HK-2 (cell line): ENCODE measurements at regions not wholly inside any gene's neighbourhood (a gene's known extent, or its start where the extent isn't known, plus 50 kb on each side); places are given as distances from the start of the nearest gene placed in this dataset.

ENCODE experiments used
- DNase-seq: peaks from one replicate; pipeline ENCODE4 v3.0.0-alpha.2; 2018; ENCODE audit not compliant: unreplicated experiment

DNA sequence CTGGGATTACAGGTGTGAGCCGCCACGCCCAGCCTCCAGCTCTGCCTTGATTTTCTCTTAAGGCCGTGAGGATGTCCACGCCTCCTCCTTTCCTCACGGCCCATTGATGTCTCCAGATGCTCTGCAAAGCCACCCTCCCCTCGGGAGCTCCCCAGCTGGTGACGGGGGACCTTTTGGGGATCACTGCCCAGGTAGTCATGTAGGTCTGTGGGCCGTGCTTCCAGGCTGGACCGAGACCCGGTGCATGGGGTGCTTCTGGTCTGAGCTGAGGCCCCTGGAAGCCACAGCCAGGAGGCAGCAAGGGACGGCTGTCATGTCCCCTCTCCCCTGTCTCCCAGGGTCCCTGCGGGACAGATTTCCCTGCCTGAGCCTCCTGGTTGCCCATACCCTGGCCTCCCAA, 277.8 kb downstream of the SEC14L1 start:
- DNase-seq = no peak

DNA sequence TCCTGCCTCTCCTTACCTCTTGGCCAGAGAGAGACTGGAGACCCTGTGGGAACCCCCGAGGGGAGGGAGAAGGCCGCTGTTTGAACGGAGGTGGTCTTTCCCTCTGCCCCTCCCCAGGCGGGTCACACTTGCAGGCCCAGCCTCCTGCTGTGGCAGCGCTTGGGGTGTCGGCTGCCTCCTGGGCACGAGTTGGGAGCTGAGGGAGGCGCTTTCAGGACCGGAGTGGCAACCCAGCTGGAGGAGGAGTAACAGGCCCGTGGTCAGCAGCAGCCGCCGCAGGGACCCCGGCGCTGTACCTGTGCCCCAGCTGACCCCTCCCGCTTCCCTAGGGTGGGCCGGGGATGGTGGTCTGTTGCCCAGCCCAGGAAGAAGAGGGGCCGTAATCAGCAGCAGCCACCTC, 278.3 kb downstream of the SEC14L1 start:
- DNase-seq = no peak

- peak; percentile 65 for DNase-seq
These were observed 278.9 kb downstream of the SEC14L1 start for GRCh38 chr17:77419547-77420094.

- DNase-seq = no peak
These were observed 279.5 kb downstream of the SEC14L1 start for GRCh38 chr17:77420095-77420803.

DNA sequence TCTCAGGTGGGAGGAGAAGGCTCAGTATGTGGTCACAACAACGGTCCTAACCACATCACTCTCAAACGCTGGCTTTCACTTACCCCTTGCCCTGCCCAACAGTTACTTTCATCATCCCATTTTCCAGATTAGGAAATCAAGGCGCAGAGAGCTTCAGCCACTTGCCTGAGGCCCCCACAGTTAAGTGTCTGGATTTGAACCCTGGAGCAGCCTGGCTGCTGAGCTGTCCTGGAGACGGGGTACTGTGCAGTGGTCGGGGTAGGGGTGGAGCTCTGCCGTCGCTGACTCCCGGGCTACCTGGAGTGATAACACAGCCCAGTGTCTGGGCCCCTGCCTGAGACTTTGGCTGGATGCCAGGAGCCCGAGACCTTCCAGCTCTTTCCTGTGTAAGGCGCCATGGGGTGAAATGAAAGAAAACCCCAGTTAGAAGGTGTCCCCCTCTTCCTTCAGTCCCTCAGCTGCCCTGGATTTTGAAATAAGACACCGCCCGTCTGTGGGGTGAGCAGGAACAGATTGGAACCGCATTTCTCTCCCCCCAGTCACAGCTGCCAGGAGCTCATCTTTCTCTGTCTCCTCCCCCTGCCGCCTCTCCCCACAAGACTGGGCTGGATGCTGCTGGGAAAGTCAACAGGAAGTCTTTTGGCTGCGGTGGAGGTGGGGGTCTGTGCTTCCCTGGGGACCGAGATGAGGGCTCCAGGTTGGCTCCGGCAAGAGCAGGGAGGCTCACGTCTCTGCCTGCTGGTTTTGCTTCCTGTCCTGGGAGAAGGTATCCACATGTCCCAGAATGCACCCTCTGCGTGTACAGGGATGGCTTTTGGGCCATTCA, 280.2 kb downstream of the SEC14L1 start:
- DNase-seq = peak; percentile 87

DNA sequence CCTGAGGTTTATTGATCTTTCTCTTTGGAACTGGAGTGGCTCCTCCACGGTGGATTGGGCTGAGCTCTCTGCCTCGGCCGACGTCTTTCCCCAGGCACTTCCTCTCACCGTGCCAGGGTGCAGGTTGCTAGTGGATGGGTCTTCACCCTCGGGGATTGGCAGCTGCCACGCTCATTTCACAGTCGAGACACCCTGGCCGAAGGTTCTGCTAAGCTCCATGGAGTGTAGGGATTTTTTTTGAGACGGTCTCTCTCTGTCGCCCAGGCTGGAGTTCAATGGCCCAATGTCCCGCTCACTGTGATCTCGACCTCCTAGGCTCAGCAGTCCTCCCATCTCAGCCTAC, 280.8 kb downstream of the SEC14L1 start:
- DNase-seq = no peak

DNA sequence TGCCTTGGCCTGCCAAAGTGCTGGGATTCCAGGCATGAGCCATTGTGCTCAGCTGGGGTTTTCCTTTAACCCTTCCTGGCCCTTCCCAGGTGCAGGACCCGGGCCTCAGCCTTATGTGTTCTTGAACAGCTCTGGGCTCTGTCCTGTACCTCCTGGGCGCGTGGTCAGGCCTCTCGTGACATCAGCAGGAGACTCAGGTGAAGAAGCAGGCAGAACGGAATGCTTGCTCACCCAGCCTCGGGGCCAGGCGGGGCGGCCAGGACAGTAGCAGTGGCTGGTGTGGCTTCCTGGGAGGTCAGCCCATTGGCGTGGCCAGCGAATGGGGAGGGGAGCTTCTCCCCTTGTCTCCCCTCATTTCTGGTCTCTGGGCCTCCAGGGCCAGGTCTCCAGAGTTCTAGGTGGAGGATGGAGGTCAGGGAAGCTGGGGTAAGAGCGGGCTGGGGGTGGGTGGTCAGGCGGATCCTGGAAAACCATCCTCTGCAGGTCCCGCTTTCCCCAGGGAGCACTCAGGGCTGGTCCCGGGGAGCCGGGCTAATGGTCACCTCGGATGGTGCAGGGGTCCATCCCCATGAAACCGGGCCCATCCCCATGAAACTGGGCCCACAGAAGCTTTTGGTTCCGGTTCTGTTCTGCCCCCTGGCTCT, 281.5 kb downstream of the SEC14L1 start:
- peak; percentile 92 for DNase-seq

GRCh38 chr17:77422748-77423113, 282.0 kb downstream of the SEC14L1 start:
- no peak for DNase-seq

- DNase-seq = peak; percentile 86
These were observed 283.1 kb downstream of the SEC14L1 start for GRCh38 chr17:77423589-77424451.

- DNase-seq = peak; percentile 96
These were observed 284.0 kb downstream of the SEC14L1 start for GRCh38 chr17:77424585-77425344.

DNA sequence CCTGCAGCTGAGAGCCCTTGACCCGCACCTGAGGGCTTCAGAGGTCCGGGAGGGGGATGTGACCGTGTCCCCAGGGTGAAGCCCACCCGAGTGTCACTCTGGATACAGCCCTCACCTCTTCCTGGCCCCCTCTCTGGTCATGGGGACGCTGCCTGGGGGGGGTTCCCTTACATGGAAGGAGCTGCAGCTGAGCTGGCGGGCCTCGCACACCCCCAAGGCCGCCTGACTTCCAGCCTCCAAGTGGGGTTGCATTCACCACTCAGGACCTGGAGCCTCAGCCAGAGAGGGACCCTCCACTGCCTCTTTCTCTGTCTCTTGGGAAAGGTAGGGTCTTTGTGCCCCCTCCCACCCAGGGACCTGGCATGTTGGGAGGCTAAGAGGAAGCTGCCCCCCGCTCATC, 284.6 kb downstream of the SEC14L1 start:
- no peak for DNase-seq

GRCh38 chr17:77425791-77426641, 285.2 kb downstream of the SEC14L1 start:
- DNase-seq = peak; percentile 90

DNA sequence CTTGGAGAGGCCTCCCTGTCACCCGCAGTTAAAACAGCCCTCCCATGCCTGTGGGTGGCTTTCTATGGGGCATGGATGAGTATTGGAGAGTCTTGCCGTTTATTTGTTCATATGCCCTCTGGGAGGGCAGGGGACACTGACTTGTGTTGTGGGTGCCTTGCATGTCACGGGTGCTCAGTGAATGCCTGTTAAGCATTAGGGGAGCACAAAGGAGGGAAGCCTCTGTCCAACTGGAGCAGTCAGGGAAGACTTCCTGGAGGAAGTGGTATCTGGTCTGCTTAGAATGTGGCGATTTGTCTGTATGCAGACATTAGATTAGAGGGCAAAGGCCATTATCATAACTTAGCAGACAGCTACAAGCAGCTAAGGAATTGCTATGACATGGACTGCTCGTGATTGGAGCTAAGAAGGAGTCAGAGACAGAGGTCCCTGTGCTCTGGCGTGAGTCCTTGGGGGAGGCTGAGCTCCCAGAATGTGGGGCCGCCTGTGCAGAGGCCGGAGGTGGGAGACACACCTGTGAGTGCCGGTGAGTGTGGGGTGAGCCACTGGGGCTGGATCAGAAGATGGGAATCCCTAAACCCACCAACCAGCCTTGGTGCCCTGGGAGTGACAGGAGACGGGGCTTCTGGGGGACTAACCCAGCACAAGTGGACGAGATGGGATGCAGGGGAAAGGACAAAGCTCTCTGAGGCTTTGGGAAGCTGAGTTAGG, 286.1 kb downstream of the SEC14L1 start:
- DNase-seq = no peak

DNA sequence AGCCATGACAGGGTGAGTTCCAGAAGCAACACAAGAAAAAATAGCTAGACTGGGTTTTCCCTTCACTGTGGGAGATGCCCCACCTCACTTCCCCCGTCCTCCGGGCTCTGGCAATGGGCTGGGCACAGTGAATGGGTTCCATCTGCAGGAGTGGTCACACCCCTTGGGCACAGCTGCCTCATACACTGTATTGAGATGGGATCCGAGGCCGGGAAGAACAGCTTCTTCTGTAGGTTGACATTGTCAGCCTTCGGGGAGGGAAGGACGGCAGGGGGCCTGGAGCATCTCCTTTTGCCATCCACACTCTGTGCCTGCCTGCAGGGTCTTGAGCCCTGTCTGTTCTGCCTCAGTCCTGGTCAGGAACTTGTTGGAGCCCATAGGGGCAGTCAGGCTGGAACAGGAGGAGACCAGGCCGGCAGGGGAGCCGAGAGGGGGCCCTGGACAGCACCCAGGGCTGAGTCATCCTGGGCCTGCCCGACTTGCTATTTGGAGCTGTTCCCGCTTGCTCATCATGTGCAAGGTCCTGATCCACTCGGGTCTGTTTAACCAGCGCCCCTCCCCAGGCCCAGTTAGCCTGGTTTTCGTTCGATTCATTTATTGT, 286.7 kb downstream of the SEC14L1 start:
- peak; percentile 68 for DNase-seq

DNA sequence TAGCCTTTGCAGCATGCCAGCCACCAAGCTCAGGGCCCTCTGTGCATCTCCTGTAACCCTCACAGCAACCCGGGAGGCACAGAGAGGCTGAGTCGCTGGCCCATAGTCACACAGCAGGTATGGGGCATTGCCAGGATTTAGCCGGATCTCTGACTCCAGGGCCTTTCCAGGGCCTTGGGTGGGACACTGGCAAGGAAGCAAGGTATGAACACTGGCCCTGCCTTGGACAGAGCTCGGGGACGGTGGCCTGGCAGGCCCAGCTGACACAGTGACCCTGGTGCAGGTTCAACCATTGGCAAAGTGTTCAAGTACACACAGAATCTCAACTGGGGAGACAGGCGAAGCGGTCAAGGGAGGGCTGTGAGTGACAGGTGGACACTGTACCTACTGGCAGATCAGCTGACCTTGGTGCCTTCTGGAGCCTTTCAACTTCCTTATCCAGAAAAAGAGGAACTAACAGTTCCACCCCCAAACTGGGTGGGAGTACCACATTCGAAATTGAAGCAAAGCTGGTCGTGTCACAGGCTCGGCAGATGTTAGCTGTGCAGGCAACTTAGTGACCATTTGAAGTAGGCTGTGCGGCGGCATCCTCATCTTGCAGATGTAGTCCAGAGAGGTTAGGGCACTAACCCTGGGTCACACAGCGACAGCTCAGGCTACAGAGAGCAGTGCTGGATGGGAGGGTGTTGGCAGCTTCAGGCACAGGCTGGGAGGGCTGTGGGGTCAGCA, 287.4 kb downstream of the SEC14L1 start:
- no peak for DNase-seq

DNA sequence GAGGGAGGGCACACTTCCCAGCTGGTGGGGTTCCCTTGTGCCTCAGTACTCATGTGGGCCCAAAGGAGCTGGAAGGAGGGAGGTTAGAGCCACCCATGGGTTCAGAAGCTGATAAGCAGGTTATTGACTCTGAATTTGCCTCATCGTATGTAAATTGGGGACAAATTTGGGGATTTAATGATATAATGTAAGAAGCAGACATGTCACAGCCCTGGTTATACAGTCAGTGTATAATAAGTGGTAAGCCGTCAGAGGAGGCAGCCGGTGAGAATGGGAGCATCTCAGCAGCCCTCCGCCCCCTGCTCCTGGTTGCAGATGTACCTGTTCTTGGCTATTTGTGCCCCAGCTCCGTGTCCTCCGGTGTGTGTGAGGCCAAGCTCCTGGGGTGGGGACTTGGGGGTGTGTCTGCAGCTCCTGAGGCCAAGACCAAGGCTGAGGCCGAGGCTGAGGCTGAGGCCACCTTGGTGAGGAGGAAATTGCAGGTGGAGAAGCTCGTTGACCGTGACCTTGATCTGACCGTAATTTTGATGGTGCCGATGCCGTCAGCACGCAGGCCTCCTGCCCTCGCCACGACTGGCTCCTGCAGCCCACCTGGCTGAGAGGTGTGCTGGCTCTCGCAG, 288.1 kb downstream of the SEC14L1 start:
- no peak for DNase-seq

DNA sequence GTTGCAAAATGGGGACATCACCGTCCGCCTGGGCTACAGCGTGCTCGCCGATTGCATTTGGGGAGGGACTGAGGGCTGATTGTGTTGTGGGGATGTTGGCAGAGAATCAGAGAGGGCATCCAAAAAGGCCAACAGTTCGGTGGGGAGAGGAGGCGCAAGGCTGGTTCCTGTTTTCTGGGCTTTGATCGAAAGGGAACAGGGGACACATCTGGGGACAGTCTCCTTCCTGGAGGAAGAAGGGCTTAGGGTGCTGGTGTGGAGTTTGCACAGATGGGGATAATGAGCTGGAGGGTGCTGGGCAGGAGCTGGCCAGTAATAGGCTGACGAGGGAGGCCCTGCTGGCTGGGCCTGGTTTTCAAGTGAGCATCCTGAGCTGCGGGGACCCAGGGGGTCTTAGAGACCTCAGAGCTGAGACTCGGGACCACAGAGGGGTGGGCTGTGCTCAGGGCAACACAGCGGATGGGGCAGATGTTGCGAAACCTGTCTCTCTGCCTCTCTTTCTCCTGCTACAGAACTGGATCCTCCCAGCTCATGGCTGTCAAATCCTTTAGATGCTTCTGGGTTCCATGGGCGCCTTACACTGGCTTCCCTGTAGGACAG, 288.7 kb downstream of the SEC14L1 start:
- no peak for DNase-seq
